AG09319 (cell line): ENCODE measurements at regions not wholly inside any gene's neighbourhood (a gene's known extent, or its start where the extent isn't known, plus 50 kb on each side); places are given as distances from the start of the nearest gene placed in this dataset.
"Not testable (repeated sequence)": the region's sequence is repeated elsewhere in the genome, so short reads cannot be mapped to it uniquely, and the experiment has no call there.

Experiments
- DNase-seq: peaks from one replicate; pipeline ENCODE4 v3.0.0-alpha.2; 2010; ENCODE audit warnings: low read depth; ENCODE audit errors: extremely low read depth
- TF ChIP-seq, protein P1 (sequence below): IDR thresholded peaks from 2 replicates; pipeline ENCODE4 v1.5.1; 2011; ENCODE audit warnings: low read depth, mild to moderate bottlenecking, inconsistent platforms, low read length, moderate library complexity

DNA sequence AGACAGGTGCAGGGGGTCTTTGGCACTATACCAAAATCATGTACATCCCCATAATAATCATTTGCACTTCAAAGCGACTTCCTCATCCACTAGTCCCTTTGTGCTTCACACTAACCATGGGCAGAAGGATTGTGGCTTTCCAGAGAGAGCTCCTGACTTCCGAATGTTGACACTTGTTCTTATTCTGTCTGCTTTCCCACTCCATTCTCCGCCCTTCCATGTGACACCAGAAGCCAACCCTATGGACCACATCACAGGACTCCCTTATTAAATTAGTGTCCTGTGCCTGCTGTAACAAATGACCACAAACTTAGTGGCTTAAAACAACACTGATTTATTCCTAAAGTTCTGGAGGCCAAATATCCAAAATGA is 91.6 kb downstream of the CMC2 start:
- TF ChIP-seq, protein P1, sequence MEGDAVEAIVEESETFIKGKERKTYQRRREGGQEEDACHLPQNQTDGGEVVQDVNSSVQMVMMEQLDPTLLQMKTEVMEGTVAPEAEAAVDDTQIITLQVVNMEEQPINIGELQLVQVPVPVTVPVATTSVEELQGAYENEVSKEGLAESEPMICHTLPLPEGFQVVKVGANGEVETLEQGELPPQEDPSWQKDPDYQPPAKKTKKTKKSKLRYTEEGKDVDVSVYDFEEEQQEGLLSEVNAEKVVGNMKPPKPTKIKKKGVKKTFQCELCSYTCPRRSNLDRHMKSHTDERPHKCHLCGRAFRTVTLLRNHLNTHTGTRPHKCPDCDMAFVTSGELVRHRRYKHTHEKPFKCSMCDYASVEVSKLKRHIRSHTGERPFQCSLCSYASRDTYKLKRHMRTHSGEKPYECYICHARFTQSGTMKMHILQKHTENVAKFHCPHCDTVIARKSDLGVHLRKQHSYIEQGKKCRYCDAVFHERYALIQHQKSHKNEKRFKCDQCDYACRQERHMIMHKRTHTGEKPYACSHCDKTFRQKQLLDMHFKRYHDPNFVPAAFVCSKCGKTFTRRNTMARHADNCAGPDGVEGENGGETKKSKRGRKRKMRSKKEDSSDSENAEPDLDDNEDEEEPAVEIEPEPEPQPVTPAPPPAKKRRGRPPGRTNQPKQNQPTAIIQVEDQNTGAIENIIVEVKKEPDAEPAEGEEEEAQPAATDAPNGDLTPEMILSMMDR: no peak
- DNase-seq: no peak

DNA sequence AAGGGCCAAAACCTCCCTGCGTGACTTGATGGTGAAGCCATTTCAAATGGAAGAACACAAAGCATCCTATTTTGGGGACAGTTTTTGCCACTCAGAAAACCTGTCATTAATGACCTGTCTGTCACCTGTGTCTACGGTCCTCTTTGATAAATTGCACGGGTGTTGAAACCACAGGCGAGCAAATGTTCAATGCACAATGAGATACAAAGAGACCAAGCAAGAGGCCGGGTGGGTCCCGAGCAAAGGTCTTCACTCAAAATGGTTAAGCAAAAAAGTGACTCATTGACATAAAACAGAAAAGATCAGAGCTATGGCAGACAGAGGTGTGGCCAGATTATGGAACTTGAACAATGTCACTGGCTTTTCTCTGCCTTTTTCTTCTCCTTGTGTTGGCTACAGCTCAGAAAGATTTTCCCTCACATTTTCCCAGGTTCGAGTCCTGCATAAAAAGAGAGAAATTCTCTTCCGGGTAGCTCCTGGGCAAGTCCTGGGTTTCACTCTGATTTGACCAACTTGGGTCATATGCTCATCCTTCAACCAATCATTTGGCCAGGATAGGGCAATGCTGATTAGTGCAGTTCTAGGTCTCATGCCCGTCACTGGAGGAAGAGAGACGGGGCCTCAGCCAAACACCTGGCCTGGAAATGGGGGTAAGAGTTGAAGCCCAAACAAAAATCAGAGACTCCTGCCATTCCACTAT is 92.2 kb downstream of the CMC2 start:
- TF ChIP-seq, protein P1: no peak
- DNase-seq: no peak

DNA sequence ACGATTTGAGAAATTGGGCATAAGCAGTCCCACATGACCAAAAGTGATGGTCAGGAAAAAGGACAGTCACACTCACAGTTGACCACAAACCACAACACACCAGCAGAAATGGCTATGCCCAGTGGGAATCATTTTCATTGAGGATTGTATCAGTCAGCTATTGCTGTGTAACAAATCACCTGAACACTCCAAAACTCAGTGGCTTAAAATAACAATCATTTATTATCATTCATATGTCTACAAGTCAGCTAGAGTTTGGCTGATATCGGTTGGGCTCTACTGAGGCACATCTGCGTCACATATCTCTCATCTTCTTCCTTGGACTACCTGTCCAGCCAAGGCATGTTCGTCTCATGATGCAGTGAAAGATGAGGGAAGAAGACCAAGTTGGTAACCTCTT is 93.3 kb downstream of the CMC2 start:
- TF ChIP-seq, protein P1: no peak
- DNase-seq: no peak

DNA sequence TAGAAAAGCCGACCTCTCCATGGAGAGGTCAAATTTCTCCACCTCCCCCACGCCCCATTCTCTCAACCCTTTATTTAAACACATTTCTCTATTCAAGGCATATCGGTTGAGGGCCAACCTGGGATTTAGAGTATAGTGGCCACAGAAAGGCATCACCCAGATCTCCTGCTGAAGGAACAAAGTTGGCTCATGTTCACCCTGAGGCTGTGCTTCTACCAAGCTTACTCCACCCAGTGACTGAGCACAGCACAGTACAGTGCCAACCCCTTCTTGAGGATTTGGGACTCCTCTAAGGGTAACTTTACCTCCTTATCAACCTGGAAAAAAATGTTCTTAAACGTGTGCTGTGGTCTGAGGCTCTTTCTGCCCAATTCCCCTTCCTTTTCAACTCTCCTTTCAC is 94.0 kb downstream of the CMC2 start:
- TF ChIP-seq, protein P1: no peak
- no peak for DNase-seq

DNA sequence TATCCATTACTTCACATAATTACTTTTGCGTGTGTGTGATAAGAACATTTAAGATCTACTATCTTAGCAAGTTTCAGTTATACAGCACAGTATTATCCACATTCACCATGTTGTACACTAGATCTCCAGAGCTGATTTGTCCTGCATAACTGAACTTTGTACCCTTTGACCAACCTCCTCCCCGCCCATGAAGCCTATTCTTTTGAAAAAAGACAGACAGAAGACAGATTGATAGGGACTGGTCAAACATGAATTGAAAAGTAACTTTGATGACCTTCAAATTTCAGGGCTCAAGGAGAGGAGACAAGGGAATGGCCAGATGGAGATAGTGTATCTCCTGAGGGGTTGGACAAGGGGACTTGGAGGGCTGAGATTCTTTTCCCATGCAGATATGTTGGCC is 96.3 kb downstream of the CMC2 start:
- TF ChIP-seq, protein P1: no peak

DNA sequence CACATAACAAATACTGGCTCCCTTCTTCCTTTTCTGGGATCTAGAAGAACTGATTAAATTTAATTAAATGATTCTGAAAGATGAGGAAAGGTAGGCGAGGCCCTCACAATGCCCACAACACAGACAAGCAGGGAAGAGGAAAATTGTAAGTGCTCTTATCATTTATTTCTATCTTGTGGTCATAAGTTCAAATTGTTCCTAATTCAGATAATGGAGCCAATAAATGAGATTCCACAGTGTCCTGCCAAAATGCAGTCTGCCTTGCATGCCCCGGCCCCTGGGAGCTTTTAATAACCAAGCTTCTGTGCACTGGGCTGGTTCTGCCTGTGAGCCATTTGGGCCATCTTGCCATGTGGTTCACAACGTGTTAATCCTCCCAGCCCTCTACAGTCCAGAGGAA is 97.0 kb downstream of the CMC2 start:
- DNase-seq: no peak

More for the DNA sequence above, 96.3 kb downstream of the CMC2 start:
- no peak for DNase-seq

DNA sequence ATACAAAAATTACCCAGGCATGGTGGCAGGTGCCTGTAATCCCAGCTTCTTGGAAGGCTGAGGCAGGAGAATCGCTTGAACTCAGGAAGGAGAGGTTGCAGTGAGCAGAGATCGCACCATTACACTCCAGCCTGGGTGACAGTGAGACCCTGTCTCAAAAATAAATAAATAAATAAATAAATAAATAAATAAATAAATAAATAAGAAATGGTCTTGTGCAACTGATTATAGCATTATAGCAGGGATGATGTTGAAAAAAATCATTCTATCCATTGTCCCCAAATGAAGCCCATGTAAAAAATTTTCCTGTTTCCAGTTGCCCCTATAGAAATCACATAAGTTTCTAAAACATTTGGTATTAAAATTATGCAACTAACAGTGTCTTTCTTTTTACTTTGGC is 100.5 kb downstream of the CMC2 start:
- not testable (repeated sequence) for DNase-seq

More for the DNA sequence above, 97.0 kb downstream of the CMC2 start:
- TF ChIP-seq, protein P1: no peak

DNA sequence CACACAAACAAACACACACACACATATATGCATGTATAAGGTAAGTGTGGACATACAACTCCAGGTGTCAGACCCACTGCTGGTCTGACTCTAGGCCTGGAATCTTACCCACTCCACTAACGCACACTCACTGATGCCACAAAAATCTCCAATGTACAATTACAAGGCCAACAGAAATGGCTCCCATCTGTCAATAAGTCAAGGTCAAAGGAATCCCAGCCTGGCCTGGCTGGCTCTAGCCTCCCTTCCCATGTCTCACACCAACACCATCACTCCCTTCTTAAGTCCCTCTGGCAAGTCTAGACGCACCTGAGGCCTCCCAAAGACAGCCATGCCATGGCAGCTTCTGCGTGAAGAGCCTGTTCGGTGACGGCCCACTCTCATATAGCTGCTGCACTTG is 99.2 kb upstream of the CDYL2 start:
- DNase-seq: no peak
- TF ChIP-seq, protein P1: no peak
